GM21717 (cell line): ENCODE measurements at regions not wholly inside any gene's neighbourhood (a gene's known extent, or its start where the extent isn't known, plus 50 kb on each side); places are given as distances from the start of the nearest gene placed in this dataset.
"Not testable (repeated sequence)": the region's sequence is repeated elsewhere in the genome, so short reads cannot be mapped to it uniquely, and the experiment has no call there.

ENCODE experiments used
- ATAC-seq: cut with Tn5 transposase; IDR thresholded peaks from one replicate; pipeline ENCODE4 v1.9.1; 2021; ENCODE audit warnings: mild to moderate bottlenecking, moderate library complexity; ENCODE audit not compliant: unreplicated experiment

DNA sequence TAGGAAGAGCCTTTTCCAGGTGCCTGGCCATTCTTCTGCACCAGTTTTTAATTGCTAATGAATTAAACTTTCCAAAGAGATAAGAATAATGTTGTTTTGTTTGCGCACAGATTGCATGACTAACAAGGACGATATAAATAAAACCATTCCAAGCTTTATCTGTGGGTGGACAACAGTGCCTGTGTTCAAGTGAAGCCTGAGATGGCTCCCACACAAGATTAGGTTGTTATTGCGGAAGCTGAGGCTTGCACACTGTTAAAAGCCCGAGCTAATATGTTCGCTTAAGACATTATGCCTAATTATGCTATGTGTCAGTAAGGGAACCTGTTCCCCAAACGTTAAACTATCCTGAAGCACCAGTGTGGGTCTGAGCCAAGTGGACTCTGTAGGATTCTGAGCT is 58.5 kb upstream of the NBPF11 start:
- not testable (repeated sequence) for ATAC-seq

GRCh38 chr1:148210166-148210565 is 58.1 kb upstream of the NBPF11 start:
- not testable (repeated sequence) for ATAC-seq

DNA sequence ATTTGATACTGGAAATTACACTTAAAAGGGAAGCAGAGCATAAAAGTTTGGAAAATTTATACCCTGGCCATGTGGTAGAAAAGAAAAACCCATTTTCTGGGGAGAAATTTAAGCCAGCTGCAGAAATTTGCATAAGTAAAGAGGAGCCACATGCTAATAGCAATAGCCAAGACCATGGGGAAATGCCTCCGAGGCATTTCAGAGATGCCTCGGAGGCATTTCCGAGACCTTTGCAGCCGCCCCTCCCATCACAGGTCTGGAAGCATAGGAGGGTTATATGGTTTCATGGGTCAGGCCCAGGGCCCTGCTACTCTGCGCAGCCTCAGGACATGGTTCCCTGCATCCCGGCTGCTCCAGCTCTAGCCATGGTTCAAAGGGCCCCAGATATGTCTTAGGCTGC is 49.9 kb upstream of the NBPF11 start:
- not testable (repeated sequence) for ATAC-seq
